Activated CD8-positive, alpha-beta memory T cell treated with anti-CD3 and anti-CD28 coated beads, Interleukin-2, amount 50 U/mL, for 24 hours (primary cell): ENCODE measurements at regions not wholly inside any gene's neighbourhood (a gene's known extent, or its start where the extent isn't known, plus 50 kb on each side); places are given as distances from the start of the nearest gene placed in this dataset.

Source experiments
- DNase-seq: peaks from one replicate; pipeline ENCODE4 v3.0.0-alpha.2; 2020; ENCODE audit errors: extremely low read depth

DNA sequence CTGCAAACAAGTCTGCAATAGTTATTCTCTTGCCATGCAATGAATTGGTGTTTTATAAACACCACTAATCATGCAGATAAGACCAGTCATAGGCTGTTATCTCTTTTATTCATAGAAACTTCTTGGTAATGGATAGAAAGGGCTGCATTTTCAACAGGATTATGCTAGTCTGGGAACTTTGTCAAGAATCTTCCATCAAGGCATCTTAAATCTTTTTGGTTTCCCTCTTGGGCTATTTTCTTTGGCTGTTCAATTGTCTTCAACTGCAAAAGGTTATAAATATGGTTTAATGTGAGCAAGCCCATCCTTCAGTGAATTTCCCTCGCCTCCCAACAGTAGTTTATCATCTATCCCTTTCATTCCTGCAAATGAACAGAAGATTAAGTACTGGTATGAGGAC is 59.0 kb upstream of the MINAR1 start:
- no peak for DNase-seq

GRCh38 chr15:79373728-79374127 is 58.4 kb upstream of the MINAR1 start:
- no peak for DNase-seq

- DNase-seq, result no peak
Observed at GRCh38 chr15:79376383-79376782, 55.8 kb upstream of the MINAR1 start.

DNA sequence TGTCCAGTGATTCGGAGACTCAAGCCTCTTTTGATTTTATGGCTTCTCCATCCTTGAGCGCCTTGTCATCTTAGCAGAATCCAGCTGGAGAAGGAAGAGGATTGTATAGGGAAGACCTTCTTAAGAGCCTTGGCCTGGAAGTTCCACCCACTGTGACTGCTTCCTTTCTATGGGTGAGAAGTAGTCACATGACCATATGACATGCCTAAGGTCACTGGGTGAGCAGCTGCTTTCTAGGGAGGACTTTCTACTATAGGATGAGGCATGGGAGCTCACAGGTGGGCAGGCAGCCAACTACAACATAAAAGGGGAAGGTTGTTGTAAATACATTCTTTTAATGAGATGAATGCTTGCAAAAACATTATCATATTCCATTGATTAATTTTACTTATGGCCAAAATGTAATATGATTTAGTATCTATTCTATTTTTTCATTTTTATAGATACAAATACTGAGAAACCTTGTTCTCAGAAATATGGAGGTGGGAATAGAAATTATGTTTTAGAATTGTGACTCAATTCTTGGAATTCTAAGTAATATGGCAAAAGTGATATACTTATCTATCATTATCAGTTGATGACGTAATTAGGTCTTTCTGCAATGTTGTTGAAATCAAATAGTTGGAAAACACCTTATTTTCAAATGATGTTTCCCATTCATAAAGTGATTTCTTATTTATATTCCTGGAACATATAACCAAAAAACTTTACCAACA is 53.6 kb upstream of the MINAR1 start:
- DNase-seq, result no peak

GRCh38 chr15:79380755-79381497 is 51.2 kb upstream of the MINAR1 start:
- peak; percentile 57 for DNase-seq

DNA sequence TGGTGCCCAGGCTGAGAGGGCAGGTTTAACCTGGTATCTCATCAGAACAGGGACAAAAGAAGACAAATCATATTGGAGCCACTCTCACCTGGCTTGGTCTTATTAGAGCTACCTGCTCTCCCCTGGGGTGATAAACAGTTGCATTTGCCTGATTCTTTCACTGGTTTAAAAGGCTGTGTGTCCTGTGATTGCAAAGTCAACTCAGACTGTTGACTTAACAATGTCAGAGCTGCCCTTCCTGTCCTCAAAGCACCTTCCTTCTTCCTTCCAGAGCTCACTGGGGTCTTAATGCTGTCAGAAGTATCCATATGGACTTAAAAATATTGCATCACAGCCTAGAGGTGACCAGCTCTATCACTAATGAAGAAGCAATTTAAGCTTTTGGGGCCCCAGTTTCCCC is 50.5 kb upstream of the MINAR1 start:
- DNase-seq, result no peak
